Esophagus squamous epithelium (tissue), 5 donors: ENCODE measurements at regions not wholly inside any gene's neighbourhood (a gene's known extent, or its start where the extent isn't known, plus 50 kb on each side); places are given as distances from the start of the nearest gene placed in this dataset.

ENCODE experiments used
- DNase-seq: peaks from one replicate; lab custom pipeline; 2025; lab: John Stamatoyannopoulos, UW
- H3K27ac ChIP-seq, 4 donors: fragments of 200-600 bp; sonication (generic); one replicate each; pipeline ENCODE4 v1.5.1; 2016 to 2019; ENCODE audit warnings: mild to moderate bottlenecking in 1 of 4
- H3K27me3 ChIP-seq, 4 donors: fragments of 200-600 bp; sonication (generic); 1 replicate in 3 of 4; 2 replicates in 1 of 4; pipeline versions ENCODE4 v1.5.1 to v1.6.0; 2017 to 2021; ENCODE audit warnings: antibody characterized with exemption in 1 of 4
- H3K36me3 ChIP-seq, 3 donors: fragments of 200-600 bp; sonication (generic); one replicate each; pipeline ENCODE4 v1.5.1; 2016 to 2019
- H3K4me1 ChIP-seq, 3 donors: fragments of 200-600 bp; sonication (generic); one replicate each; pipeline ENCODE4 v1.5.1; 2017 to 2019
- H3K4me3 ChIP-seq, 4 donors: fragments of 200-600 bp; sonication (generic); 1 replicate in 3 of 4; 2 replicates in 1 of 4; pipeline ENCODE4 v1.5.1; 2016 to 2019; ENCODE audit warnings: mild to moderate bottlenecking in 2 of 4, moderate library complexity in 1 of 4
- H3K9me3 ChIP-seq, 3 donors: fragments of 200-600 bp; sonication (generic); one replicate each; pipeline ENCODE4 v1.5.1; 2016 to 2019
- CTCF ChIP-seq, 6 experiments: fragments of 450-650 bp in 4 of 6; fragments of 200-600 bp in 2 of 6; sonication (generic) in 2 of 6; IDR thresholded peaks; one replicate each; pipeline ENCODE4 v1.5.1; 2016 to 2019; ENCODE audit warnings: antibody characterized with exemption in 6 of 6, mild to moderate bottlenecking in 4 of 6, moderate library complexity in 4 of 6
- POLR2A ChIP-seq, 4 donors: fragments of 450-650 bp; IDR thresholded peaks; one replicate each; pipeline ENCODE4 v1.6.1; 2017; ENCODE audit warnings: antibody characterized with exemption in 4 of 4, mild to moderate bottlenecking in 4 of 4, moderate library complexity in 3 of 4
- WGBS, 2 donors: methylation state at CpG; one replicate each; pipeline ENCODE4 v1.1.5; 2018; 5-methylcytosine and 5-hydroxymethylcytosine counted together
- intact Hi-C: fragments of 100-400 bp; cut with DNase I; formaldehyde crosslinking; loops from one replicate; pipeline ENCODE4 v1.15.0; 2022
- donor health status: DM: yes; HTN: yes; CAD: no.

GRCh38 chr9:86751207-86751606 lies 196.1 kb downstream of the GAS1 start:
- Histone ChIP-seq H3K27ac (no peak overlapping the region), H3K36me3 (no peaks in the 10 kb centered on the region), H3K9me3 (no peaks in the 10 kb centered on the region), H3K4me1 (peaks cover 8 to 41% (median 9%) of the 10 kb centered on the region in 3 donors), H3K27me3 (peaks cover 0 to 4% (median 0%) of the 10 kb centered on the region in 4 donors), H3K4me3 (no peak overlapping the region)
- intact Hi-C loops: no loop called here
- no peak for DNase-seq
- TF ChIP-seq CTCF (IDR thresholded peaks at IDR 0.05): no peak
- TF ChIP-seq POLR2A (IDR thresholded peaks at IDR 0.05): no peak
- 92% methylated on average over 4 of the region's 4 CpGs for WGBS, 2 donors

GRCh38 chr9:86749894-86750255 lies 197.4 kb downstream of the GAS1 start:
- no peak overlapping the region for H3K4me3 ChIP-seq
- no peaks in the 10 kb centered on the region for H3K36me3 ChIP-seq
- no peak for TF ChIP-seq POLR2A (IDR thresholded peaks at IDR 0.05)
- no peak for TF ChIP-seq CTCF (IDR thresholded peaks at IDR 0.05)
- H3K27me3 ChIP-seq: no peaks in the 10 kb centered on the region
- DNase-seq: no peak
- WGBS, 2 donors: 23 to 41% methylated on average over 4 of the region's 4 CpGs
- no peak overlapping the region for H3K27ac ChIP-seq
- no peaks in the 10 kb centered on the region for H3K9me3 ChIP-seq
- peaks cover 4 to 30% (median 8%) of the 10 kb centered on the region in 3 donors for H3K4me1 ChIP-seq
- intact Hi-C loops: no loop called here

- TF ChIP-seq CTCF (IDR thresholded peaks at IDR 0.05) (no peak), POLR2A (IDR thresholded peaks at IDR 0.05) (no peak)
- no peaks in the 10 kb centered on the region for H3K9me3 ChIP-seq
- 53 to 55% methylated on average over 2 of the region's 2 CpGs for WGBS, 2 donors
- no peaks in the 10 kb centered on the region for H3K27me3 ChIP-seq
- H3K4me3 ChIP-seq: no peak overlapping the region
- H3K36me3 ChIP-seq: no peaks in the 10 kb centered on the region
- DNase-seq: no peak
- peaks cover 4 to 25% (median 7%) of the 10 kb centered on the region in 3 donors for H3K4me1 ChIP-seq
- intact Hi-C loops: no loop called here
- H3K27ac ChIP-seq: no peak overlapping the region
These were observed 198.0 kb downstream of the GAS1 start for GRCh38 chr9:86749161-86749893.

- Histone ChIP-seq H3K27ac (no peak overlapping the region), H3K4me1 (peaks cover 4 to 18% (median 5%) of the 10 kb centered on the region in 3 donors), H3K27me3 (no peaks in the 10 kb centered on the region), H3K4me3 (no peak overlapping the region), H3K36me3 (no peaks in the 10 kb centered on the region), H3K9me3 (no peaks in the 10 kb centered on the region)
- 57 to 63% methylated on average over 2 of the region's 2 CpGs for WGBS, 2 donors
- intact Hi-C loops: no loop called here
- TF ChIP-seq CTCF (IDR thresholded peaks at IDR 0.05) (no peak), POLR2A (IDR thresholded peaks at IDR 0.05) (no peak)
- no peak for DNase-seq
These were observed 199.6 kb downstream of the GAS1 start for GRCh38 chr9:86747711-86748110.

- peak overlapping the region in 2 of 4 donors; percentile 40 to 59 for H3K27ac ChIP-seq
- TF ChIP-seq POLR2A (IDR thresholded peaks at IDR 0.05) (no peak), CTCF (IDR thresholded peaks at IDR 0.05) (no peak)
- WGBS, 2 donors: 35 to 45% methylated on average over 6 to 8 of the region's 8 CpGs
- H3K27me3 ChIP-seq: no peaks in the 10 kb centered on the region
- intact Hi-C loops: no loop called here
- no peaks in the 10 kb centered on the region for H3K36me3 ChIP-seq
- H3K4me1 ChIP-seq: peaks cover 0 to 12% (median 0%) of the 10 kb centered on the region in 3 donors
- H3K9me3 ChIP-seq: no peaks in the 10 kb centered on the region
- no peak for DNase-seq
- H3K4me3 ChIP-seq: no peak overlapping the region
These were observed 205.7 kb downstream of the GAS1 start for GRCh38 chr9:86741311-86742208.
